Caki2 (cell line): ENCODE measurements at regions not wholly inside any gene's neighbourhood (a gene's known extent, or its start where the extent isn't known, plus 50 kb on each side); places are given as distances from the start of the nearest gene placed in this dataset.
"Not testable (repeated sequence)": the region's sequence is repeated elsewhere in the genome, so short reads cannot be mapped to it uniquely, and the experiment has no call there.

Experiments
- DNase-seq: peaks from one replicate; pipeline ENCODE4 v3.0.0-alpha.2; 2015; ENCODE audit warnings: low read depth
- in situ Hi-C: cut with HindIII; loops from 2 replicates; pipeline ENCODE4 v1.10.0; 2016; ENCODE audit warnings: low sequenced_read_pairs, low pct_unique_long_range_greater_than_20kb, mixed read lengths

DNA sequence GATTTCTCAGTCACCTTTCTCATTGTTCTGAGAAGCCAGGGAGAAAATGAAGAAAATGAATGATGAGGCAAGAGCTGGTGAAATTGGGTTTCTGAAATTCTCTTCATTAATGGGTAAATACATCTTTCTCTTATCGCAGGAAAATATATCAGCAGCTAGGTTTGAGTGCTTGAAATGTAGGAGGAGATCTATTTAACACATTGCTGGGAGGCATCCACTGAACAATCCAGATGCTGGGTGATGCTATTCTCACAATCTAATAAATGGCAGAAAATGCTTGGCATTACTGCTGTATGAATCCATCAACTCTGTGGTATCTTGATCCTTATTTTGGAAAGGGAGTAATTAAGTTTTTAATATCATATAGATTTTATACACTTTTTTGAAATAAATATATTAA, 199.6 kb upstream of the LRP1B start:
- in situ Hi-C loops, result no loop called here
- DNase-seq, result no peak

DNA sequence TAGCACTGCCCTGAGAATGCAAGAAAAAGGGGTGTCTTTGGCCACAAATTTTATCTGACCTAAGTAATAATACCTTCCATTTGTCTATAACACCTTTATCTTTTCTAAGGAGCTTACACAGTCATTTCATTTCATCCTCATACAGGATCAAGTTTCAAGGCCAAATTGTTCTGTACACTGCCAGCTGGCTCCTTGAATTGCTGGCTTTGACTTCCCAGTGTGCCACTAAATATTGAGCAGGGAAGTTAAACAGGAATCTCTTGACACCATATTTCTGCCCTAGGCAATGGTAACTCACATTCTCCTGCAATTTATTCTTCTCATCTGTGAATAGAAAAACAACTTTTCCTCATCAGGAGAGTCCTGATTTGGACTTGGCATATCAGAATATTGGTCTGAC, 195.1 kb upstream of the LRP1B start:
- in situ Hi-C loops, result no loop called here
- no peak for DNase-seq

DNA sequence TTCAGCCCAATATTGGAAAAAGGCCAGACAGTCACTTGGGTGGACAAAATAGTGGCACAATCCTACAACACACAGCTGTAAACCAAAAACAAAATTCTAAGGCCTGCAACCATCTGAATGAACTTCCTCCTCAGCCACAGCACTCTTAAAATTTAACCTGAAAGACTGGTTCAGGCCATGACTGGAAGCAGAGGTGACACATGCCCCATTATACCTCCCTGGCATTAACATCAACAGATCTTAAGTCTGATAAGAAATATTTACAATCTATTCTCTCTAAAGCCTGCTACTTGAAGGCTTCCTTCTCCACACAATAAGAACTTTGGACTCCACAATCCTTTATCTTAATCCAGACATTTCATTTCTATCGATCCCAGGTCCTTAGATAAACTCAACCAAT, 192.4 kb upstream of the LRP1B start:
- no peak for DNase-seq
- in situ Hi-C loops, result no loop called here

DNA sequence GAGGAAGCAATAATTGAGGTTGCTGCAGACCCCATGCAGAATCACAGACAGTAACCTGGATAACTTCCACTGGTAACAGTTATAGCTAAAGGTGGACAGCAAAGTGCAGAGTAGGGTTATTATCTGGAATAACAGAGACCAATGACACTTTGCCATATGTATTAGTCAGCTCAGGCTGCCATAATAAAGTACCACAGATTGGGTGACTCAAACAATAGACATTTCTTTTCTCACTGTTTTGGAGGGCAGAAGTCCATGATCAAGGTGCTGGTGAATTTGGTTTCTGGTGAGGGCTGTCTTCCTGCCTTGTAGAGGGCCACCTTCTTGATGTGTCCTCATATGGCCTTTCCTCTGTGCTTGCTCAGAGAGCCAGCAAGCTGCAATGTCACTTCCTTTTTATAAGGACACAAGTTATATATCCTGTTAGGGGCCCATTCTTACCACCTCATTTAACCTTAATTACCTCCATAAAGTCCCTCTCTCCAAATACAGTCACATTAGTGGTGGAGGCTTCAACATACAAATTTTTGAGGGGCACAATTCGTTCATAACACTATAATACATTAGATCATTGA, 191.0 kb upstream of the LRP1B start:
- no peak for DNase-seq
- in situ Hi-C loops, result no loop called here

DNA sequence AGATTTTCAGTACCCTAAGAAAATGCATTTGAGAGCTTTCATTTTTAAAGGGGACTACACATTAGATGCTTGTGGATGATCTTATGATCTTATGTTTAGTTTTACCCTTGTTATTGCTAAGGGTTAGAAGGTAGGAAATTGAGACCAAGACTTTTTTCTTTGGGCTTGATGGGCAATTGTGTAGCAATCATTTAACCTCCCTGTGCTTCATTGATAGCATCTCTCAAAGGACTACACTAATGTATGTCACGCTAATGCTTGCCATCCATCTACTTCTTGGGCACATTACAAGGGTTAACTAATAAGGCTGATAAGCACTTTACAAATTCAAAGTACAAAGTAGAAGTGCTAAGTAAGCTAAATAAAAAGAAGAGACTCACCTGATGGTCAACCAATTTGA, 189.3 kb upstream of the LRP1B start:
- in situ Hi-C loops, result no loop called here
- DNase-seq, result no peak

DNA sequence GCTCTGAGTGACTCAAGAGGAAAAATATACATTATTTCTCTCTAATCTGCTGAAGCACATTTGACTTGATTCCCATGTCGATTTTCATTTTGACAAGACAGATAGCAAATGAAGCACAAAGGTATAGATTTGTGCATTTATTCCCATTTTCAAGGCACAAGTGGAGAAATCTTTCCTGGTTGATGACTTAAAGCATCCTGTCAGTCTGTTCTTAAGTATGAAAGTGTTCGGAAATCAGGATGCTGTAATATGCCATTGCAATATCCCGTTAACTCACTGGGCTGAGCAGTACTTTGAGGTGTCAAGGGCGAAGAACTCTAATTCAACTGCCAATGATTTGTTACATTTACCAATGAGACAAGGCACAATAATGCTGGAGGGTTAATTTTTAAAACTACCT, 185.2 kb upstream of the LRP1B start:
- DNase-seq, result no peak
- in situ Hi-C loops, result no loop called here

DNA sequence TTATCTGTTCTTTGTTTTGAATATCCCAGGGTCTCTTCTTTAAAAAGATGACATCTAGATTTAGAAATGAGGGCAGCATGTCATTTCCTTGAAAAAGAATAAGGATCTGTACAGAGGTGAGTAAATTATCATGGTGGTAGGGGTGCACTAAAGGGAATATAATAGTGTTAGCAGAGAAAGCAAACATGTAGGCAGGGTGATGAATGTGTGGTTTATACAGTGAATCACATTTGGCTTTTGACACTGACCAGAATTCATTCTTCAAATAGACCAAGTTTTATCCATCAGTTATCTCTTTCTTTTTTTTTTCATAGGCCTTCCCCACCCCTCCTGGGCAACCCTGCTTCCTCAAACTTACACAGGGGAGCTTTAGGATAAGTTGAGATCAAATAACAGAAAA, 184.5 kb upstream of the LRP1B start:
- in situ Hi-C loops, result no loop called here

DNA sequence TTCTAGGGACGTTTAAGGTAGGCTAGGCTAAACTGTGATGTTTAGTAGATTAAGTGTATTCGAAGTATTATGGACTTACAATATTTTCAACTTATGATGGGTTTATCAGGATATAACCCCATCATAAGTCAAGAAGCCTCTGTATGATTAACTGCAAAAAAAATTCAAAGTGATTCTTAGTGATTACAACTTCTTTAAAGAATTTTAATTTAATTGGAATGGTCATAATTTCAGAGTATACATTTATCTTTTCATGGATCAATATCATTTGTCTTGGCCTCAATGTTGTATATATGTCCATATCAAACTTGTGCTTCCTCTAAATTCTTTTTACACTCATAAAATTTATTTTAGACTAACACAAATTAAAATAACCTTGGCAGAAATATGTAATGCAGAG, 183.3 kb upstream of the LRP1B start:
- in situ Hi-C loops, result no loop called here
- DNase-seq, result no peak

More for the DNA sequence above, 184.5 kb upstream of the LRP1B start:
- DNase-seq, result no peak

DNA sequence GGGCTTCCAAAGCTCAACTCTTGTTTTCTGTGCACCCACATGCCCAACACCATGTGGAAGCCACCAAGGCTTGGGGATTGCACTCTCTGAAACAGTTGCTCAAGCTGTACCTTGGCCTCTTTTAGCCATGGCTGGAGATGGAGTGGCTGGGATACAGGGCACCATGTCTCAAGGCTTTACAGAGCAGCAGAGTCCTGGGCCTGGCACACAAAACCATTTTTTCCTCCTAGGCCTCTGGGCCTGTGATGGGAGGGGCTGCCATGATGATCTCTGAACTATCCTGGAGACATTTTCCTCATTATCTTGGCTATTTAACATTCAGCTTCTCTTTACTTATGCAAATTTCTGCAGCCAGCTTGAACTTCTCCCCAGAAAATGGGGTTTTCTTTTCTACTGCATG, 179.7 kb upstream of the LRP1B start:
- in situ Hi-C loops, result no loop called here
- no peak for DNase-seq

DNA sequence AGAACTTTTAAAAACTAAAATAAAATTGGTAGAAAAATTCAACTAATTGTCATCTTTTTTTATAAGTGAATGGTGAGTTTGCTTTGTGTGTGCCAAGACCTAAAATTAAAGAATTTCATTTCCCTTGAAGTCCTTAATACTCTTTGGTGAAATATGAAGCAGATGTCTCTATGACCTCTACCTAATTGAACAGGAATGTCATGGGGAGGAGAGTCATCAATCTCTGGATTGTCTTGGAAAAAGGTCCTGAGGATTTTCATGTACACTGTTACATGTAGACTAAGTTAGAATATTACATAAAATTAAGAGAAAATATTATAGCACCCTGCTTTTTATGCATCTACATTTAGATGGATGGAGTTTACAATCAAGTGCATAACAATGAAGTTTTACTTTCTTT, 177.9 kb upstream of the LRP1B start:
- in situ Hi-C loops, result no loop called here
- DNase-seq, result no peak

DNA sequence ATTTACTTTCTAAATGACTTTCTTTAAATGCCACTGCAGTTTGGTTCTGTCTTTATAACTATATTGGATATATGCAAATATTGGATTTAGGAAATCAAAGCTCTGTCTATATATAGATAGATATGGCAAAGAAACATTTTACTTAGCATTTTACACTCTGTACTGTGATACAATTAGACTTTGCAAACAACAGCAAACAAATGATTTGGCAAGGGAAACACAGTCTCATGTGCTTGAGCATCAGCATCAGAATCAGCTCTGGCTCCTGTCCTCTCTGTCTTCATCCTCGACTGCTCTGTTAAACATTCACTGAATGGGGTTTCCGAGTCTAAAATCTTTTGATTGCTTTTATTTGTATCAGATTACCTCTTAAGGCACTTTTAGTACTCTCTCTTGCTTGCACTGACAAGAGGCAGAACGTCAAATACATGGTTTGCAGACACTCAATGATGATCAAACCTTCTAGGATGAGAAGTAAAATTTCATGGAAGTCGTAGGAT, 176.8 kb upstream of the LRP1B start:
- DNase-seq, result no peak
- in situ Hi-C loops, result no loop called here

DNA sequence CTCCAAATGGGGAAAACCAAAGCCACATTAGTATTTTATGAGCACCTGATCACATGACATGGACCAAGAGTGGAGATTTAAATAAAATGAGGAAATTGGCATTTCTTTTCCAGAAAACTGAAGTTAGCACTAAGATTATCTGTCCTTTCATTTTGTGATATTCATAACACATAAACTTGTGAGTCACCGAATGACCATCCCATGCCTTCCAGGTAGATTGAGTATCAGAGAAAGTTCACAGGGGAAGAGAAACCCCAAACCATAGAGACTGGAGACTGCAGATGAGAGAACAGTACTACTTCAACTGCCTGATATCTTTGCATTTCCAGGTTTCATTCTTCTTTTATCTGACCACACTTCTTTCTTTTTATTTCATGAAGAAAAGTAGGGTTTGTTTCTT, 176.3 kb upstream of the LRP1B start:
- in situ Hi-C loops, result no loop called here
- no peak for DNase-seq

DNA sequence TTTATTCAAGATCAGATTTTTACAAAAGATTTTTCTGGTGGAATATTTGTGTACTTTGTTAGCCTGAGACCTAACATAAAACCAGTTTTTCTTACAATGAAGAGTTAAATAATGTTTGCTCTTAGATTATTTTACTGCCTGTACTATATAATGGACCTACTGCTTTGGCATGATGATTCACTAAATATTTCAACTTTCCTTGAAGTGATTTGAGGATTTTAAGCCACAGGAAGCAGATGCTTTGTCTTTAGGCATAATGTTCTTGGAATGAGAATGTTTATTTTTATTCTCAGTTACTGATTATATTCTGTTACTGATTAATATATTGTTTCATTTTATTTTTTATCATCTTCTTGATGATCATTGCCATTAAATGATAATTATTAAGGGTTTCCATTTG, 175.3 kb upstream of the LRP1B start:
- in situ Hi-C loops, result no loop called here
- DNase-seq, result no peak

DNA sequence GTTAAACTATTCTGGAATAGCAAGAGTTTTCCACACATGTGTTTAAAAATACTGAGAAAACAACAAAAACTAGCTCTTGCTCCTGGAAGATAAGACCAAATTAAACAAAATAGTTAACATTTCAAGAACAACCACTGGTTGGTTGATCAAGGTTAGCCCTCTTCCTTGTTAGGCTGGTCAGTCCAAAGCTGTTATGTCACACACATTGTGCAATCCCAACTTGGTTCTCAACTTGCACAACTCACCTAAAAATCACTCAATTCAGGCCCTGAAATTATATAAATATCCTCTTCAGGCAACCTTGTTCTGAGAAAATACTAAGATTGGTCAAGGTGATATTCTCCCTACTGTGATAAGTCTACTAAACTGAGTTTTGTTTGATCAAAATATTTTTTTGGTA, 169.7 kb upstream of the LRP1B start:
- in situ Hi-C loops, result no loop called here
- no peak for DNase-seq

DNA sequence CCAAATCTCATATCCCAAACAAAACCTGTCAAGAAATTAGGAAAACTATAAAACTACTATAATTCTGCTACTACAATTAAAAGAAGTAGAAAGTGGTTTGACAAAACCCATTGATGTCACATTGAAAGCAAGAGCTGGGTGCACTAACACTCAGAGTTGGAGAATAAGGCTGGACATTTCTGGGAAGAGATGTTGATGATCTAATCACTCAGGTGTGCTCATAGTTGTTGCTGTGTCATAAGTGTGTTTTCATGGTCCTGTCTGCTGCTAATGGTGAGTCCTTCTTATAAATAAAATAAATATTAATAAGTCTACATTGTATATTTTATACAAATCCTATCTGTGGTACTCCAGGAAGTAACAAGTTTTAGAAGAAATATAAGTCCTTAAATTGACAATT, 168.2 kb upstream of the LRP1B start:
- no peak for DNase-seq
- in situ Hi-C loops, result no loop called here

DNA sequence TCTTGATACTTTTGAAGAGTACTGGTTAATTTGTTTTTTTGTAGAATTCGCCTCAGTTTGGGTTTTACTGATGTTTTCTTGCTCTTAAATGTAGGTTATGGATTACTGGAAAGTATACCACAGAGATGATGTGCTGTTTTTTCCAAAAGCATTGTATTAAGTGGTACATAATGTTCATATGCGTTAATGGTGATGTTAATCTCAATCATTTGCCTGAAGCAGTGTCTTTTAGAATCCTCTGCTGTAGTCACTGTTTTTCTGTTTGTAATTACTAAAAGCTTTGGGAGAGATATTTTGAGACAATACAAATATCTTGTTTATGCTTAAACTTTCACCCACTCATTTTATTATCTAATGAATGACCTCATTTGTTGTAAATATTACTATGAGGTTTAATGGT, 163.4 kb upstream of the LRP1B start:
- DNase-seq, result no peak
- in situ Hi-C loops, result no loop called here

DNA sequence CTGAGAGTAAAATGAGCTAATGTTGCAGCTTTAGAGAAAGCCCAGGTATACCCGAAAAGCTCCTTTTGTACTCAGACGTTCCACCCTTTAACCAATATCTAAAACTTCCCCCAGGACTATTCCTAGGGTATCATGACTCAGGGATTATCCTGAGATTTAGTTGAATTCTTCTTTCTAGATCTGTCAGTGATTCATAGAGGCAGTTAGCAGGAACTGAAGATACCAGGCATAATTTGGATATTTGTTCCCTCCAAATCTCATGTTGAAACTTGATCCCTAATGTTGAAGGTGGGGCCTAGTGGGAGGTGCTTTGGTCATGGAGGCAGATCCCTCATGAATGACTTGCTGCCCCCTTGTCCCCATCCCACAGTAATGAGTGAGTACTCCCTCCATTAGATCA, 161.2 kb upstream of the LRP1B start:
- DNase-seq, result no peak
- in situ Hi-C loops, result no loop called here

DNA sequence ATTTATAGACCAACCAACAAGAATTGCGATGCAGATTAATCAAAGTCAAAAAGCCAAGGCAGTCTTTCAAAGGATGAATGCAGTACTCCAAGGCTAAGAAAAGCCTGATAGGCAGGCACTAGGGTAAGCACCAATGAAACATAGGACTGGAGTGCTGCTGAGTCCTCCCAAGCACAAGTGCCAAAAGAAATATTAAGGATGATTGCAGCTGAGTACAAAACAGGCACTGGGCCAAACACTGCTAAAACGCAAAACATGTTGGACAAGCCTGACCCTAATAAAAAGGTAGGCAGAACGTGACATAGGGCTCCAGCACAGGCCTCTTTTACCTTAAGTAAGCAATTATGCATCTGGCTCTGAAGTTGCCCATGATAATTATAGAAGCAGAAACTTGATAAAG, 160.1 kb upstream of the LRP1B start:
- in situ Hi-C loops, result no loop called here
- DNase-seq, result no peak

DNA sequence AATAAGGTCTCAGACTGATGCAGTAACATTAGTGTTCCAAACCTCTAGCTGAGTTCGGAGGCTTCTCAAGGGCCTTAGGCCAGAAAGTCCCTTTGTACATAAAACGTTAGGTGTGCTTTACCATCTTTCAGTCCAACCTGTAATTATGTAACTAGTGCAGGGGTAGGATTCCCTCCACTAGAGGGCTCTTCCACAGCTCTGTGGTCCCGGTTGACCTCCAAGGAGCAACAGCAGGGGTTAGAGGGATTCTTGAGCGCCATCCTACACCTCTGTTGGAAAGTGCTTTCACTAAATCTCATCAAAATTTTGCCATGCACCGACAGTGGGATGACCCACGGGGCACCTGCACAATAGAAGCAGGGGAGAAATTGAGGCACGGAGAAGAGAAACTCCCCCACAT, 155.8 kb upstream of the LRP1B start:
- in situ Hi-C loops, result no loop called here
- no peak for DNase-seq

DNA sequence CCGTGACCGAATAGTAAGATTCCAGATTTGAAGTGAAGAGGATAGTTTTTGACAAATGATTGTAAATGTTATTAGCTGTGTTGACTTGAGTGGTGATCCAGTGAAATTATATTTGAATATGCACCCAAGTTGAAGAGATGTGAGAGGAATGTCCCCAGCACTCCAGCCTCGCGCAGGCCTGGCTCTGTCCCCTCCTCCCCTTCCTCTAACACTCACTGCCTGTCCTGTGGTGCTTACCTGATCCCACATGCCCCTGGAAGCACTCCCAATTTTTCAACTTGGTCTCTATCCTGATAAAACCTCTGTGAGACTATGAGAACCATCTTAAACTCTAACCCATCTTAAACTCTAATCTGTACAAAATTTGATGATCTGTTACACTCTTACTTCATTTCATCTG, 154.7 kb upstream of the LRP1B start:
- in situ Hi-C loops, result no loop called here
- DNase-seq, result no peak

DNA sequence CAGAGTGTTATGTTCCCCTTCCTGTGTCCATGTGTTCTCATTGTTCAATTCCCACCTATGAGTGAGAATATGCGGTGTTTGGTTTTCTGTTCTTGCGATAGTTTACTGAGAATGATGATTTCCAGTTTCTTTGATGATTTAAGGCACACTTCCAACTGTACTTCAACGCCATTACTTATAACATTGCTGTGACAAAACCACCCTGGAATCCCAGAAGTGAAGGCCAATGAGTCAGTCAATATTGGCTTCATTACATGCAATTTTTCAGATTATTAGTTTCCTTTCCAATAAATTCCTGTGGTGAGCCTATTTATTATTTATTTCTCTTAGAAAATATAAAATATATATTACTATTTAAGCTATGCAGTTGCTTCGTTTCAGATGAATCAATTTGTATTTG, 153.5 kb upstream of the LRP1B start:
- DNase-seq, in situ Hi-C loops: not testable (repeated sequence)
